Pancreas (tissue), 10 donors: ENCODE measurements at regions not wholly inside any gene's neighbourhood (a gene's known extent, or its start where the extent isn't known, plus 50 kb on each side); places are given as distances from the start of the nearest gene placed in this dataset.

Experiments used
- ATAC-seq, 4 donors: fragments of 200-7000 bp; cut with Tn5 transposase; one replicate each; pipeline versions ENCODE4 v1.8.0 to v1.9.1; 2020; ENCODE audit warnings: mild to moderate bottlenecking in 4 of 4, moderate library complexity in 4 of 4
- DNase-seq, 6 donors: peaks; one replicate each; pipeline ENCODE4 v3.0.0-alpha.2; 2020
- FAIRE-seq: peaks from 2 replicates; lab custom pipeline; 2012; peaks lifted over from hg19 to GRCh38; lab: Jason Lieb, UNC
- H3K27ac ChIP-seq, 4 donors: fragments of 200-600 bp; sonication (generic); 1 replicate in 3 of 4; 2 replicates in 1 of 4; pipeline versions ENCODE4 v1.5.0 to v1.8.0; 2020
- H3K27me3 ChIP-seq, 4 donors: fragments of 200-600 bp; one replicate each; pipeline ENCODE4 v1.8.0; 2021
- H3K36me3 ChIP-seq, 3 donors: fragments of 200-600 bp; sonication (generic) in 1 of 3; one replicate each; pipeline versions ENCODE4 v1.5.0 to v1.8.0; 2020 to 2021
- H3K4me1 ChIP-seq, 3 donors: fragments of 200-600 bp; one replicate each; pipeline ENCODE4 v1.8.0; 2021
- H3K4me3 ChIP-seq, 4 donors: fragments of 200-600 bp; sonication (generic) in 2 of 4; one replicate each; pipeline versions ENCODE4 v1.5.0 to v1.8.0; 2020 to 2021
- H3K9me3 ChIP-seq, 4 donors: fragments of 200-600 bp; one replicate each; pipeline ENCODE4 v1.8.0; 2021
- WGBS, 2 donors: extraction: QIAGEN DNeasy Blood & Tissue Kit; methylation state at CpG; one replicate each; pipeline ENCODE4 v1.1.7; 2013; 5-methylcytosine and 5-hydroxymethylcytosine counted together
- intact Hi-C, 3 donors: fragments of 100-400 bp; cut with DNase I; formaldehyde crosslinking; loops; one replicate each; pipeline versions ENCODE4 v1.11.1 to v1.14.2; 2022
- TF ChIP-seq, protein P1 (sequence below), 4 donors: fragments of 200-600 bp; sonication (generic) in 3 of 4; IDR thresholded peaks; one replicate each; pipeline versions ENCODE4 v1.5.0 to v1.8.0; 2021; ENCODE audit warnings: antibody characterized with exemption in 4 of 4
- donor health status: healthy with polysubstance abuse.
- donor health status: DM: no; HTN: no; CAD: no; lungs with moderate emphysema.
- donor health status: DM: no; HTN: no; CAD: no.
- donor health status: control.
- donor health status: control.
- donor health status: Bipolar disorder and iron deficiency.
- donor health status: DM: yes; HTN: yes; CAD: no.
- donor health status: DM: no; HTN: no; CAD: no.
- donor health status: DM: no; HTN: no; CAD: no.
- donor health status: DM: yes; HTN: yes; CAD: no.

DNA sequence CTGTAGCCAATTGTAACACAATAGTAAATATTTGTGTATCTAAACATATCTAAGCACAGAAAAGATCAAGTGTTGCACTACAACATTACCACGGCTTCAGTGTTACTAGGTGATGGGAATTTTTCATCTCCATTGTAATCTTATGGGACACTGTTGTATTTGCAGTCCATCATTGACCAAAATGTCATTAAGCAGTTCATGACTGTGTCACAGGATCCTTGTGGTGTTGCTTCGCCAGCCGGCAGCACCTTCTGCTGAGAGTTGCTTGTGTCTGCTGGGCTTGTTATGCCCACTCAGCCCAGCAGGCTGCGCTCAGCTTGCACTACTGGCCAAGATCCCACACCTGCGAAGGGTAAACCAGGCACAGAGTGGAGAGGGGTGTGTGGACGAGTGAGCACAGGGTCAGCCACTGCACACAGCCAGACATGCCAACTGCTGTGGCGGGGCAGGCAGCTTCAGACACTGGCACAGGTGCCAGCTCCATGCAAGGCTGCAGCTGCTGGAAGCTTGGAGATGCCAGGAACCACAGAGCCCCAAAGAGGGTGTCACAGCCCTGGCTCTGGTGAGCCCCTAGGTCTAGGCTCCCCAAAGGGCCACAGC, 273.7 kb downstream of the CETN3 start:
- Histone ChIP-seq H3K4me3 (no peak overlapping the region), H3K27ac (no peak overlapping the region), H3K4me1 (no peaks in the 10 kb centered on the region), H3K27me3 (no peaks in the 10 kb centered on the region), H3K9me3 (no peaks in the 10 kb centered on the region), H3K36me3 (no peaks in the 10 kb centered on the region)
- ATAC-seq (peak in 2 of 4 donors; percentile 33 to 41), FAIRE-seq (no peak), DNase-seq (peak in 2 of 6 donors; percentile 34)
- 52 to 55% methylated on average over 7 of the region's 7 CpGs for whole genome bisulfite sequencing, 2 donors
- TF ChIP-seq, protein P1, sequence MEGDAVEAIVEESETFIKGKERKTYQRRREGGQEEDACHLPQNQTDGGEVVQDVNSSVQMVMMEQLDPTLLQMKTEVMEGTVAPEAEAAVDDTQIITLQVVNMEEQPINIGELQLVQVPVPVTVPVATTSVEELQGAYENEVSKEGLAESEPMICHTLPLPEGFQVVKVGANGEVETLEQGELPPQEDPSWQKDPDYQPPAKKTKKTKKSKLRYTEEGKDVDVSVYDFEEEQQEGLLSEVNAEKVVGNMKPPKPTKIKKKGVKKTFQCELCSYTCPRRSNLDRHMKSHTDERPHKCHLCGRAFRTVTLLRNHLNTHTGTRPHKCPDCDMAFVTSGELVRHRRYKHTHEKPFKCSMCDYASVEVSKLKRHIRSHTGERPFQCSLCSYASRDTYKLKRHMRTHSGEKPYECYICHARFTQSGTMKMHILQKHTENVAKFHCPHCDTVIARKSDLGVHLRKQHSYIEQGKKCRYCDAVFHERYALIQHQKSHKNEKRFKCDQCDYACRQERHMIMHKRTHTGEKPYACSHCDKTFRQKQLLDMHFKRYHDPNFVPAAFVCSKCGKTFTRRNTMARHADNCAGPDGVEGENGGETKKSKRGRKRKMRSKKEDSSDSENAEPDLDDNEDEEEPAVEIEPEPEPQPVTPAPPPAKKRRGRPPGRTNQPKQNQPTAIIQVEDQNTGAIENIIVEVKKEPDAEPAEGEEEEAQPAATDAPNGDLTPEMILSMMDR (IDR thresholded peaks at IDR 0.05) = no peak
- intact Hi-C loops = no loop called here

DNA sequence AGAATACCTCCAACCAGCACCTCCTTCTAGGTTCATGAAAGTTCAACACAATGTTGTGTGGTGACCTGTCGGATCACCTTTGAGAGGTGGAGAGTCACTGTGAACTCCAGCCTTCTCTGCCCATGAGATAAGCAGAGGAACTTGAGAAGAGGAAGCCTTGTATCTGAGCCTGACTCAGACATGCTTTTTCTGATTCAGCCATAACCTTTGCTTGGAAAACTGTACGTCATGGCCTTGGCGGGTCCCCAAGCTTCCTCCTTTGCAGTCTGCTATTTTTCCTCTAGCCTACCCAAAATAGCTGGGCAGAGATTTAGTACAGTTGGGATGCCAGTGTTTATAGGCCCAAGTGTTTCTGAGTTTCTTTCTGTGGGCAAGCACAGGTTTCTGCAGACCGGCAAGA, 274.7 kb downstream of the CETN3 start:
- 81 to 84% methylated on average over 4 of the region's 4 CpGs for WGBS, 2 donors
- intact Hi-C loops = no loop called here
- Histone ChIP-seq H3K27me3 (no peaks in the 10 kb centered on the region), H3K9me3 (no peaks in the 10 kb centered on the region), H3K36me3 (no peaks in the 10 kb centered on the region), H3K4me1 (no peaks in the 10 kb centered on the region), H3K27ac (no peak overlapping the region), H3K4me3 (no peak overlapping the region)
- DNase-seq (peak in 1 of 6 donors; percentile 18), ATAC-seq (peak in 3 of 4 donors; percentile 38 to 67 (median 64)), FAIRE-seq (no peak)
- TF ChIP-seq, protein P1 (IDR thresholded peaks at IDR 0.05) = no peak

DNA sequence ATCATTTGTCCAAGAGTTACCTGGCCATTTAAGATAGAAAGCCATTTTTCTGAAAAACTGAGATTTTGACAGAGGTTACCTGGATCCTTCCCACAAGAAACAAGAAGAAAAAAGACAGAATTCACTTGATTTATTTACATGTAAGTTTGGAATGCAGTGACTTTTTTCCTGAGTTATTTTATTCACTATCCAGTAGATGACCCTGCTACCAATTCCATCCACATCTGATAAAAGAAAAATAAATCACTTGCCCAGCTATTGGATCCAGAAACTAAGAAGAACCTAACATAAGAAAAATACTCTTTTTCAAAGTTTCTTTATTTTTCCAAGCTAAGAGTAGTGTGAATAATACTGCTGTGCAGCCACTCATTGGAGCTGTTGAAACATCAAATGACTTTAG, 275.2 kb downstream of the CETN3 start:
- H3K36me3 ChIP-seq = no peaks in the 10 kb centered on the region
- ATAC-seq (no peak), FAIRE-seq (no peak), DNase-seq (no peak)
- intact Hi-C loops = no loop called here
- no peaks in the 10 kb centered on the region for H3K27me3 ChIP-seq
- H3K4me3 ChIP-seq = no peak overlapping the region
- H3K27ac ChIP-seq = no peak overlapping the region
- no peaks in the 10 kb centered on the region for H3K4me1 ChIP-seq
- TF ChIP-seq, protein P1 (IDR thresholded peaks at IDR 0.05) = no peak
- H3K9me3 ChIP-seq = no peaks in the 10 kb centered on the region

DNA sequence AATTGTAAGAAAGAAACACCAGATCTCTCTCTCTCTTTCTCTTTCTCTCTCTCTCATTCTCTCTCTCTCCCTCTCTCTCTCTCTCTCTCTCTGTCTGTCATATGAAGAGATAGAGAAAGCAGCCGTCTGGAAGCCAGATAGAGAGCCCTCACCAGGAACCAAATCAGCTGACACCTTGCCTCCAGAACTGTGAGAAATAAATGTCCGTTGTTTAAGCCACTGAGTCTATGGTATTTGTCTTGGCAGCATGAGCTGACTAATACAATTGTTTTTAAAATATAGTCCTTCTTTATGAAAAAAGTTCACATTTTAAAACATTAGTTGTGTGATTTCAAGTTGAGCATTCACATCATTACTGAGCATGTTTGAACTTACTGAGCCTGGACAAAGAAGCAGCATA, 275.6 kb downstream of the CETN3 start:
- no peaks in the 10 kb centered on the region for H3K9me3 ChIP-seq
- ATAC-seq (no peak), FAIRE-seq (no peak), DNase-seq (no peak)
- 42% methylated on average over 2 of the region's 2 CpGs for WGBS, 2 donors
- H3K4me1 ChIP-seq = no peaks in the 10 kb centered on the region
- no peaks in the 10 kb centered on the region for H3K36me3 ChIP-seq
- intact Hi-C loops = no loop called here
- no peak overlapping the region for H3K27ac ChIP-seq
- TF ChIP-seq, protein P1 (IDR thresholded peaks at IDR 0.05) = no peak
- no peaks in the 10 kb centered on the region for H3K27me3 ChIP-seq
- H3K4me3 ChIP-seq = no peak overlapping the region

DNA sequence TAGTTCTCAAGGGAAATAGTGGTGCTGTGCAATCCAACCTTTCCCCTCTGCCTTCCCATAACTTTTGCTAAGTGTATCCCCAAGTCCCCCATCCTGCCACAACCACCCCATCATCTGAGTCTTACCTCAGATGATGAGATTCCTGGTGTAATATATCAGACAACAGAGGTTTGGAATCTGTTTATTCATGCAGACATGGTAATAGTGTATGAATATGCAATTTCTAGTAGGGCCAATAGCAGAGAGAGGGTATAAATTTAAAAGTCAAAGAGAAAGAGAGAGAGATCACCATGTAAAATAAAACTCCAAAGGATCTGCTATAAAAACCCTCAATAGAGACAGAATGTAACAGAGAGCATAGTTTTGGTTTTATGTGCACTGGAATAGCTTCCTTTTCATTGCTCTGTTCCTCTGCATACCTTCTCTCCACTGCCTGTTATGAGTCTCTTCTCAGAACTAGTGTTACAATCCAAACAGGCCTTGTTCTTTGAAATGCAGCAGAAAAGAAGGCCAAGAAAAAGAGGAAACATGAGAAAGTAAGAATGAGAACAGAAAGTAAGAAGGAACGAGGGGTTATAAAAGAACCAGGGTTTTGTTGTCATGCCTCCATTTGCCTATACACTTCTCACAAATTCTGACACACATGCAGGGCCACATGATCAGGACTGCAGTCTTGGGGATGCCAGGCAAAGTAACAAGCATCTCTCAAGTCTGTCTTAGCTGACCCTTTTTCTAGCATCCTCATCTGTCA, 278.0 kb downstream of the CETN3 start:
- H3K27ac ChIP-seq = no peak overlapping the region
- H3K4me3 ChIP-seq = no peak overlapping the region
- H3K4me1 ChIP-seq = no peaks in the 10 kb centered on the region
- TF ChIP-seq, protein P1 (IDR thresholded peaks at IDR 0.05) = no peak
- no peak for DNase-seq
- no peaks in the 10 kb centered on the region for H3K9me3 ChIP-seq
- no peaks in the 10 kb centered on the region for H3K27me3 ChIP-seq
- peak in 1 of 4 donors; percentile 19 for ATAC-seq
- 45 to 50% methylated on average over 1 of the region's 1 CpG for WGBS, 2 donors
- FAIRE-seq = no peak
- intact Hi-C loops = no loop called here
- no peaks in the 10 kb centered on the region for H3K36me3 ChIP-seq
